ENCODE measurements at regions not wholly inside any gene's neighbourhood (a gene's known extent, or its start where the extent isn't known, plus 50 kb on each side); places are given as distances from the start of the nearest gene placed in this dataset.

DNA sequence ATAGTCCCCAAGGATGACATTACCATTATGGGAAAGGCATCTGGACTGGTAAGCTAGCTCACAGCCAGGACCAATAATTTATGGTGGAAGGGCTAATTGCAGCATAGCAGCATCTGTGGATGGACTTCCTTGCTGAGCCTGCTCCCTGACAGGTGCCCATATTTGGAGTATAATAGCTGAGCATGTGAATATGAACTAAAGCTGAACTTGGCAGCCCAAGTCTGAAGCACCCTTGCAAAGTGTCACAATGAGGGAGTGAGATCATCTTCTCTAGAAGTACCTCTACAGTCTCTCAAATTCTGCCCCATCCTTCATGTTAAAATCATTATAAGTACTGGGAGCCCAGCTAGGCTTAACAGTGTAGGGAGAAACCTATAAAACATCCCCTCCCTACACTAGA is 128.2 kb upstream of the INPP4B start:
- DNase-seq: no peak

DNA sequence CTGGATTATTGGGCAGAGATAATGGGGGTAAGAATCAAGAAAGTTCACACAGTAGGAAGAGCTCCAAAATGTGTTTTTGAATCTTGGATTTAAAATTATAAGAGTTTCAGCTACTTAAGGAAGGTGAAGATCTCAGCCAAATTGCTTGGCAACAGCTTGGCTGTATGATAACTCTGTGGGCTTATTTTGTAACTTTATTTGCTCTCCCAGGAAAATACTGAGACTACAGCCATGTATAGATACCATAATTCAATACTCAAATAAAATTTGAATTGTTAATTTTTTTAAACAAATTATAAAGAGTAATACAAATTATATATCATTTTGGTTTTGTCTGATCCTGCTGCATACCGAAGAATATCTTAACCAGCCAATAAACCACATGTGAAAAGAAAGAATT is 129.5 kb upstream of the INPP4B start:
- no peak for DNase-seq

DNA sequence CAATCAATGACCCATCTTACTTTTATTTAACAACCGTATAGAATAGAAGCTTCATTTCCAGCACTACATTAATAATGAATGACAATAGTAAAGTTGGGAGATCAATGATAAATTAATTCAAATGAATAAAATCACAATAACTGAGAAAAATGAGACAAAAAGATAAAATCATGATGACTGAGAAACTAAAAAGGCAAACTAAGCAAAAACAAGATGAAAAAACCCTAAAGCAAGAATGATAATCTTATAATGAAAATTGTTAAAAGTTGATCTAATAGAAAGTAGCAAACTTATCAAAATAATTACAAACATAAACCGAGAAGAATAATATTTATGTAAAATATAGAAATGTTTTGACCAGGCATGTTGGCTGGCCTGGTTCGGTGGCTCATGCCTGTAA is 130.4 kb upstream of the INPP4B start:
- no peak for DNase-seq

DNA sequence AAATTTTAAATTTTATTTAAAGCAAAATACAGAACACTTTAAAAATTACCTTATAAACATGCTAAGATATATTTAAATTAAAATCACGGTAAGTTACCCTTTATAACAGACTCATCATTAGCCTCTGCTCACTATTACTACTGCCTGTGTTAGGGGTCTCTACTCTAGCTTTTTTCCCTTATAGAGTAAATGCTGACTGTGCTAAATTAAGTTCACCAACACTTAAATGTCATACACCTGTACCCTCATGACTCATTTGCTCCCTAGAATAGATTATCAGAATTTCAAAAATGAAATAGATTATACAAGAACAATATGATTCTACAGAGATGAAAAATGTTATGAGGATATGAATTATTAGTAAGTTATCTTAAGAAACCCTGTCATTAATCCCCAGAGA is 131.1 kb upstream of the INPP4B start:
- no peak for DNase-seq

DNA sequence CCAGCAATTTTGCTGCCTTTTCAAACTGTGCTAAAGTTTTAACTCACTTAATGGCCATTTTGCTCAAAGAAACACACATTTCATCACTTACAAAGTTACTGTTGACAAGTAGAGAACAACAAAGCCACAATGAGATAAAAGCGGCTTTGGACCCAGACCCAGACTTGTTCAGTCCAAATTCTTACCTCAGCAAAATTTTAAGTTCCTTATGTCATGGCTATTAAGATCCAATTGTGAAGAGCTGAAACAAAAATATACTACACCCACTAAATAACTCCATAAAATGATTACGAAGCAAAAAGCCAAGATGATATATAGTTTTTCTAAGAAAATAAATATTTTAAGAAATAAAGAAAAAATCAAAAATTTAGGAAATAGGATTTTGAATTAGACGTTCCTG is 137.0 kb upstream of the INPP4B start:
- DNase-seq: no peak

DNA sequence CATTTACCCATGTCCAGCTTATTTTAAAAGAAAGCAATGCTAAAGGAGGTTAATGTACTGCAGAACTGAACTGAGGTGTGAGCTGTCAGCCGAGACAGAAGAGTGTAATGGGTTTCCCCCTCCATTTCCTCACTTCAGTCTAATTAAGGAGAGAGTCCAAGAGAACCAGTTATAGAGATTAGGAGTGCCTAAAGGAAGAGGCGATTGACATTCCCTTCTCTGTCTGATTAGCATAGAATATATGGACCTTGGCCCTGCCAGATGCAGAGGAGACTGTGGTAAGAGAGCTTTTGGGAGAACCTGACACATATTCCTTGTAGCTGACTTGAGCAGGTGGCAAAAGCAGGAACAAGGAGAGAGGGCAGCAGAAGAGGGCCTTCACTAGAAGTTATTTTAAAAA is 137.5 kb upstream of the INPP4B start:
- no peak for DNase-seq

DNA sequence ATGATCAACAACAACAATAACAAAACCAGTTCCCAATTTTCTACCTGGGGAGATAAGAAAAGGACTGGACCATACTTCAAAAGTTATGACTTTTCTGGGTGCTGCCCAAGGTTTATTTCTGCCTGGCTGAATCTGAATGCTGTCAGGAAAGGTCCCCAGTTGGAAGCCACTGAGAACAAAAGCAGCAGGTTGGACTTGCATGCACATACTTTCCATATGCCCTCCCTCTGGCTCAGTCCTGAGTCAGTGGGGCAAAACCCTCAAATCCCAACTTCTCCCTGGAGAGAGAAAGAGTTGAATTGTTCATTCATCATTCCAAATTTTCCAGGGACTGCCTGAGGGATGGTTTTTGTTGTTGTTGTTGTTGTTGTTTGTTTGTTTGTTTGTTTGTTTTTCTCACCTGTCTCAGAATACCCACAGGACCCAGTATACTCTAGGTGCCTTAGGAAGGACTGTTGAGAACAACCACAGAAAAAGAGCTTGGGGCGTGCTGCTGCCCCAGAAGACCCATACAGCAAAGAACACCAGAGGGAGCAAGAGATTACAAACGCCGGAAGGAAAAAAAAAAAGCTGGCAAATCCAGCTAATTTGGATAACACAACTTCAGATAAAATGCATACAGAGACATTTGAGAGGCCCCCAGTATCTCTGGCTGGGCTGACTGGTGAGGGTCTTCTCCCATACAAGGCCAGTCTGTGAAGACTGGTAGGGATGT is 138.9 kb upstream of the INPP4B start:
- no peak for DNase-seq

DNA sequence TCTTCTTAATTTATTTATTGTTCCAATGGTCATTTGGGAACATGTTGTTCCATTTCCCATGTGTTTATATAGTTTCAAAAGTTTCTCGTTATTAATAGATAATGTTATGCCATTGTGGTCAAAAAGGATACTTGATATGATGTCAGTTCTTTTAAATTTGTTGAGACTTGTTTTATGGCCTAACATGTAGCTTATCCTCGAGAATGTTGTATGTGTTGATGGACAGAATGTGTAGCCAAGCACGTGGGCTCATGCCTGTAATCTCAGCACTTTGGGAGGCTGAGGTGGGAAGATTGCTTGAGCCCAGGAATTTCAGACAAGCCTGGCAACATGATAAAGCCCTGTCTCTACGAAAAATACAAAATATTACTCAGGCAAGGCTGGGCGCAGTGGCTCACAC is 168.5 kb upstream of the USP38 start:
- DNase-seq: no peak

DNA sequence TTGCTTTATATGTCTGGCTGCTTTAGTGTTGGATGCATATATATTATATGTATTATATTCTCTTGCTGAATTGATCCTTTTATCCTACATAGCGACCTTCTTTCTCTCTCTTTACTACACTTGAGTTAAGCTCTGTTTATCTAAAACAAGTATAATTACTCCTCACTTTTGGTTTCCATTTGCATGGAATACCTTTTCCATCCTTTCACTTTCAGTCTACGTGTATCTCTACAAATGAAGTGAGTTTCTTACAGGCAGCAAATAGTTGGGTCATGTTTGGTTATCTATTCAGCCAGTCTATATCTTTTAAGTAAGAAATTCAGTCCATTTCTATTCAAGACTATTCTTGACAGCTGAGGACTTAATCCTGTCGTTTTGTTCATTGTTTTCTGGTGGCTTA is 167.5 kb upstream of the USP38 start:
- peak; percentile 20 for DNase-seq

DNA sequence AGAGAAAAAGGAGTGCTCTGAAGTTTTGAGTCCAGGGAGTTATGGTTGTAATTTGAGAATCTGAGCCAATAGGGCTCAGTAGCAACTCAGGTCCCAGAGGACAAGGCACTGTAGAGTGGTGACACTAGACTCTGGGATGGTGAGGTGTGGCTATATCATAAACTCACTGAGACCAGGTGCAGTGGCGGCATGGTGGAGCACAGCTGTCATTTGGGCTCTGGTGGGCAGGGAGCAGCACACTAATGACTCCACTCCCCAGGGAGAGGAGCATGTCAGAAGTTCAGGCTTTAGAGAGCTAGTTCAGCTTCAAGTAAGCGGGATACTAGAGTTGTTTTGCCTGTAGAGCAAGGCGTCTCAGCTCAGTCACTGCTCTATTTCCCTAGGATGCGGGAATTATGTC is 165.4 kb upstream of the USP38 start:
- no peak for DNase-seq

DNA sequence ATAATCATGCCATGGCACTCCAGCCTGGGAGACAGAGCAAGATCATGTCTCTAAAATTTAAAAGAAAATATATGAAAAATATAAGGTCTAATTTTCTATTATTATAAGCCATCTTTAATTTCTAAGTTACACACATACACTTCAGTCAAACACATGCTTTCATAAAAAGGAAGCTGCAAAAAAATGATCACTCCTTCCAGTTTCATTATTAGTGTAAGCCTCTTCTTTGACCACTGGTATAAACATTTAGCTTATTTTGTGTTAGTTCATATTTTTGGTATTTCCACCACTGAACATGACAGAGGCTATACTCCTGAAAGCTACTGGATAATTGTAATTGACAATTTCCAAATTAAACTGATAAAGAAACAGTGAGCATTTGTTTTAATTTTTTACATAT is 163.3 kb upstream of the USP38 start:
- peak; percentile 70 for DNase-seq

DNA sequence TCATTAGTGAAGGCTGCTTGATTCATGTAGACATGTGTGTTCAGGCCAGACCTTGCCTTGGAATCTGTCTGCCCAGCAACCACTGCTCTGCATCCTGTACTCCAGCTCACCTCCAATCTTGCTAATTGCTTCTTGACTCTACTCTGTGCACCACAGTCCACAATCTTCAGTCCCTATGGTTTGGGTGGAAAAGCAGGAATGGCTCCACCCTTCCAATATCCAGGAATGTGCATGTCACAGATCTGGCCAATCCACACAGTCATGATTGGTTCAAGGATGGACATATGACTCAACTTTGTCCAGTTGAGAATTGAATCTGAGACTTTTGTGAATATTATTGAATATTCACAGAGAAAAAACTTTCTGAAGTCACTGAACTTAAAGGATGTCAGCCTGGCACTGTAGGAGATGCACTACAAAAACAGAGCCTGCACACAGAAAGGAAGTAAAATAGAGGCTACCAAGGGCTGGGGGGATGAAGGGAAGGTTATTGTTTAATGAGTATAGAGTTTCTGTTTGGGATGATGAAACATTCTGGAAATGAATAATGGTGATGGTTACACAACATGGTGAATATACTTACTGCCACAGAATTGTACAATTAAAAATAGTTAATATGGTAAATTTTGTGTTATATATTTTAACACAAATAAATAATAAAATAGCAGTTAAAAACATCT is 161.3 kb upstream of the USP38 start:
- peak; percentile 56 for DNase-seq

DNA sequence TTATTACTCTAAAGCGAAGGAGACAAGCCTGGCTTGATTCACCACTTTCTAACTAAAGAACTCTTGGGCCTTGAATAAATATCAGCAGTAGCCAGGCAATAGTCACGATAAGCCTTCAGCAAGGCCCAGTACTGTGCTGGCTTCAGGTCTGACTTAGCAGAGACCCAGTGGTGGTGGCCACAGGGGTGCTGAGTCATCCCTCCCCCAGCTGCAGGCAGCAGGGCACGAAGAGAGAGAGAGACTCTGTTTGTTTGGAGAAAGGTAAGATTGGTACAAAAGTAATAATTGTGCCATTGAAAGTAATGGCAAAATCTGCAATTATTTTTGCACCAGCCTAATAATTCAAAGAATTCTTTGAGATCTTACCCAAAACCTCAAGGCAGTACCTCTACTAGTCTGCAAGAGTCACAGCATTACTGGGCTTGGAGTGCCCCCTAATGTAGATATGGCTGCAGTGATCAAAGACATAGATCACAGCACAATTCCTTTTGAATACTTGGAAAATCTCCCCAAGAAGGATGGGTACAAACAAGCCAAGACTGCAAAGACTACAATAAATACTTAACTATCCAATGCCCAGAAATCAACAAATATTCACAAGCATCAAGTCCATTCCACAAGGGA is 159.5 kb upstream of the USP38 start:
- DNase-seq: peak; percentile 22

DNA sequence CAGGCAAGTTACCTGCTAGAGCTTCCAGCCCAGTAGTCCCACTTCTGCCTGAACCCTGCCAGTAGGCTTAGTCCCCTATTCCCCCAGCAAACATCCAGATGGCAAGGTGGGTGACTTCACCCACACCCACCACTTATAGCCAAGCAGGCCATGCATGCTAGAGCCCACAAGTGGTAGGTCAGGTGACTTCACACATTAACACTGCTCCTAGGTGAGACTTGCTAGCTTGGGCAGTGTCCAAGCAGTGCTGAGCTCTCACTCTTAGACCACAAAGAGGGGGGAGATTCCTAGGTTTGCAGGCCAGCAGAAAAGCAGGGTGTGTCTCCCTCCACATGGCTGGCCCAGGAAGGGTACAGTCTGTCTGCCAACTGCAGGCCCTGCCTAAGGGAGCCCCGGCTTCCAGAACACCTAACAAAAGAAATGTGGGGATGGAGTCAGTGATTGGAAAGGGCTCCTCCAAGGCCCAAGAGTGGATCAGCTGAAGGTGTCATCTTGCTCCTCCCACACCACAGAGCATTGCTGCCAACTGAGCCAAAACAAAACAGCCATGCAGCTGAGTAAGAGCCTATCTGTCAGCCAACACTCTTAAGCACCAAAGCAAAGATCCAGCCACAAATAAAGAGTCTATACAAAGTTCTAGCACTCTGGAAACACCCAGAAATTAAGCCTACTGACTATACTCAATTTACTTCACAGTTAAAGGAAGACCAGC is 158.1 kb upstream of the USP38 start:
- DNase-seq: no peak

DNA sequence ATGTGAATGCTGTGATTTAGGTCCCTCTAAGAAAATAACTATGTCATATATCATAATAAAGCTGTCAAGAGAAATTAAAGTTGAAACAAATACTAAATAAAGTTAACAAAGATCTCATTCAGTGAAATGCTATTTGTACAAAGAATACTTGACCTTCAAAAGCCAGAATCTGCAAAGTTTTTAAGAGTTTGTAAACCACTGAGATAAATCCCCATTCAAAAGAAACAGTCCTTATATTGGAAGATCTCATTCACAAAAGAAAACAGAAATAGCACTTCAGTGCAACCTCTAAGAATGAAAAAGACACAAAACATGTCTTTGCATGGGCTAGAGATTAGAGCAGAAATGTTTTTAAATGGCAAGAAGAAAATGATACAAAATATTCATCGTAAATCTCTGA is 149.1 kb upstream of the USP38 start:
- DNase-seq: no peak

DNA sequence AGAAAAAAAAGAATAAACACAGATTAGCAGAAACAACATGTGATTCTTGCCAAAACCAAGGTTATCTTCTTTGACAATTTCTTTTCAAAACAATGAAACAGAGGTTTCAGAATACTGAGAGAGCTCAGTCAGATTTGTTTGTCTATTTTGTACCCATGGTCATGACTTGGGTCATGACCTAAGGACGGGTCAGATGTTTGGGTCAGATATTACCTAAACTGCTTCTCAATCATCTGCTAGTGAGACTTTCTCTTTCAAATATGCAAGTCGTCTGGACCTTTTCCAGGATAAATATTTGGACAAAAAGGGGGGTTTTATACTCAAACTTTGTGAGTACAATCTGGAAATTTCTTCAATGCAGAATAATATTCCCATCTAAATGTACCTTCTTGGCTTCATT is 148.3 kb upstream of the USP38 start:
- DNase-seq: no peak

DNA sequence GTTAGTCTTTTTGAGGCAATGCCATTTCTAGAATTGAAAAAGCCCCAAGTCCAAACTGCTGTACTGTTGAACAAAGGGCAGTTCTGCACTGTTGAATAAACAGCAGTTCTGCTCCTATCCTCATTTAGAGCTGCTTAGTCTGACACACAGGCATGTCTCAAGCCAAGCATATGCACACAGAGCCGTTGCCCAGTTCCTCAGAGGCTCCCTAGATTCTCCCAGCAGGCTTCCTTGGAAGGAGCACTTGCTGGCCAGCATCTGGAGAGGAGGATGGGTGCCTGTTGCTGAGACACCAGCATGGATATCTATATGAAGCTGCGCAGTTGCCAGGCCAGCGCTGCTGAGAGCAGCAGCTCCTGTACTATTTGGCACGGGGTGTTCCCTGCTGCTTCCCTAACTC is 138.3 kb upstream of the USP38 start:
- no peak for DNase-seq

DNA sequence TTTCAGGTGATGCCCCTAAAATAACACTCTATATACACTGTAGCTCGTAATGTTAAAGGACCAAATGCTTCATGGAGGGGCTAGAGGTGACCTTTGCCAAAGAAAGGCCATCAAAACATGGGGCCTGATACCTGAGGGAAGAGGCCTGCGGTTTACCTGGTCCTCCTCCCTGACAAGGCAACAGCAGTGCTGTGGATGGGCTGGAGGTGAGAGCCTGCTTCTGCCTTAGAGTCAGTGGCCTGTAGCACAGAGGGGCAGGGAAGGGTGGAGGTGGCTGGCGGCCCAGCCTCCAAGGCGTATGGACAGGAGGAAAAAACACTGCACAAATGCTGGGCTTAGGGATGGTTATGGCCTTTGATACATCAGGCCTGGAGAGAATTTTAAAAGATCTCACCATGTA is 137.8 kb upstream of the USP38 start:
- DNase-seq: no peak

DNA sequence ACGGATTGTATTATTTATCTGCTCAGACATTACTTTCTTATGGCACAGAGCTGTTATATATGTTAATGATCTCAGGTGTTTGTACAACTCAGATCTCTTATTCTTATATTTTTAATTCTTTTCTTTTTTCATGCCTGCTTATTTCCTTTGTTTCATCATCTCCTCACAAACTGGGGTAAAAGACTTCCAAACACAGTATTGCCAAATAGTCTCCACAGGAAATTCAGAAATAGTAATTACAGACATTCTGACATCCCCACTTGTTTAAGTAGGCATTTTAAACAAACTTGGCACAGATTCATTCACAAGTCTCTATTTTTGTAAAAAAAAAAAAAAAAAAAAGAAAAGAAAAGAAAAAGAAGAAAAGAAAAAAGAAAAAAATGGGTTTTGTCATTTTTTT is 129.7 kb upstream of the USP38 start:
- peak; percentile 12 for DNase-seq

DNA sequence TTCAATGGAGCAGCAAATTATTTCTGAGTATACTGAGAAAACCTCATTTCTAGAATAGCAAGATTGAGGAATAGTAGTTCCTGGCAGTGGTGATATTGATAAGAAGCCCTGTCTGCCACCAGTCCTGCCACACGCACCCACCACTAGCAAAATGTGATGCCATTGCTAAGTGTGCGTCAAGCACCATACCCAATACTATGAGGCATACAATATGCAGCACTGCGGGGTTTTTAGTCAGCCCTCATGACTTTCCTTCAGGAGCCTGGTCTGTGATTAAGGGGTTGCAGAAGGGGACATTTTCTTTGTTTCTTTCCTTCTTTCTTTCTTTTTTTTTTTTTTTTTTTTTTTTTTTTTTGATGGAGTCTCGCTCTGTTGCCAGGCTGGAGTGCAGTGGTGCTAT is 128.7 kb upstream of the USP38 start:
- DNase-seq: no peak

DNA sequence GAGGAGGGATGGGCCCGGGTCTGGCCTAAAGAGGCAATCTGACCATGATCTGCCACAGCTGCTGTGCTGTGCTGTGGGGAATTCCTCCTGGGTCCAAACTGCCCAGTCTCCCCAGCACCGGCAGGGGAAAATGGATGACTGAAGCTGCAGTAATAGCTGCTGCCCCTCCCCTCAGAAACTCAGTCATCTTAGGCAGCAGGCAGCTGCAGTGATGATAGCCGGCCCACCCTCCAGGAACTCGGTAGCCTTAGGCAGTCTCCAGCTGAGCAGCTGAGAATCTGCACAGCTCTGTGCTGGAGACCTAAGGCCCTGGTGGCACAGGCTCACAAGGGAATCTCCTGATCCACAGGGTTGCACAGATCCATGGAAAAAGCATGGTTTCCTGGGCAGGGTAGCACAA is 113.4 kb upstream of the USP38 start:
- DNase-seq: no peak

DNA sequence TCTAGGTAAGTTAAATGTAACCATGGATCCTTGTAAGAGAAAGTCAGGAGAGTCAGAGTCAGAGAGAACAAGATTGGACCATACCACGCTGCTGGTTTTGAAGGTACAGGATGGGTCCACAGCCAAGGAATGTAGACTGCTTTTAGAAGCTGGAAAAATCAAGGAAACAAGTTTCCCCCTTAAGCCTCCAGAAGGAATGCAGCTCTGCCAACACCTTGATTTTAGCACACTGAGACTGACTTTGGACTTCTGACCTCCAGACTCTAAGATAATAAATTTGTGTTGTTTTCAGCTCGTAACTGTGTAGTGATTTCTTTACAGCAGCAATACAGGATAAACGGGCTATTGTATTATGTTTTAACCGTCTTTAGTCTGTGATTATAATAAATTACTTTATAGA is 108.0 kb upstream of the USP38 start:
- no peak for DNase-seq

DNA sequence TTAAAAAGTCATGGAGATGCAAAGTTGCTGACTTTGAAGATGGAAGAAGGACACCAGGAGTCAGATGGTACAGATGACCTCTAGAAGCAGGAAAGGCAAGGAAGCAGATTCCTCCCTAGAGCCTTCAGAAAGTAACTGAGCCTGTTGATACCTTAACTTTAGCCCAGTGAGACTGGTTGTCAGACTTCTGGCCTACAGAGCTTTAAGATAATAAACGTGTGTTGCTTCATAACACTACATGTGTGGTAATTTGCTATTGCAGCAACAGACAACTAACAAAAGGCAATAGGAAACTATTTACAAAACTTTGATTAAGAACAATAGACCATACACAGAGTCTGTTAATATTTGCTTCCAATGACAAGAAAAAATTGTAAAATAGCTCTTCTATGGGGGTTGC is 102.0 kb upstream of the USP38 start:
- DNase-seq: no peak

Data from suppressor macrophage treated with lipopolysaccharide for 4 hours (primary cell).